A673 (cell line): ENCODE measurements at regions not wholly inside any gene's neighbourhood (a gene's known extent, or its start where the extent isn't known, plus 50 kb on each side); places are given as distances from the start of the nearest gene placed in this dataset.

Source experiments
- BruUV-seq: library from RNA; stranded (reverse); fragments of 400-500 nt; replicated peaks from 2 replicates; lab custom pipeline; 2021; lab: Mats Ljungman, UMichigan
- CTCF ChIA-PET: fragments of 300-600 bp; sonication (Branson Sonifier 250); formaldehyde crosslinking; loops from one replicate; lab custom pipeline; 2022; ENCODE audit warnings: antibody characterized with exemption; lab: Charles Lee
- POLR2A ChIA-PET: fragments of 300-600 bp; sonication (Branson Sonifier 250); formaldehyde crosslinking; loops from one replicate; lab custom pipeline; 2022; ENCODE audit warnings: antibody characterized with exemption; ENCODE audit not compliant: low non-redundant PET; lab: Charles Lee
- DNase-seq: peaks from one replicate; pipeline ENCODE4 v3.0.0-alpha.2; 2015; ENCODE audit warnings: low spot score
- H3K27ac ChIP-seq: fragments of 200-600 bp; sonication (generic); 2 replicates; pipeline ENCODE4 v1.5.1; 2016; ENCODE audit warnings: mixed run types, low read depth, mild to moderate bottlenecking, mixed read lengths, antibody characterized with exemption, low read length; ENCODE audit not compliant: poor library complexity, severe bottlenecking
- H3K27me3 ChIP-seq: fragments of 200-600 bp; sonication (generic); replicated peaks from 2 replicates; pipeline ENCODE4 v1.6.1; 2017; ENCODE audit warnings: mixed run types, low read depth, mild to moderate bottlenecking, mixed read lengths, antibody characterized with exemption, low read length; ENCODE audit not compliant: insufficient read depth, poor library complexity
- H3K36me3 ChIP-seq: fragments of 200-600 bp; sonication (generic); 2 replicates; pipeline ENCODE4 v1.6.1; 2016; ENCODE audit warnings: mixed run types, mild to moderate bottlenecking, mixed read lengths, antibody characterized with exemption, low read length; ENCODE audit not compliant: insufficient read depth, poor library complexity, severe bottlenecking
- H3K4me1 ChIP-seq: fragments of 200-600 bp; sonication (generic); 2 replicates; pipeline ENCODE4 v1.6.1; 2017; ENCODE audit warnings: mixed run types, mild to moderate bottlenecking, mixed read lengths, antibody characterized with exemption, low read length; ENCODE audit not compliant: insufficient read depth, poor library complexity, severe bottlenecking
- H3K4me3 ChIP-seq: fragments of 200-600 bp; sonication (generic); 2 replicates; pipeline ENCODE4 v1.5.1; 2016; ENCODE audit warnings: low read depth, mixed run types, mild to moderate bottlenecking, mixed read lengths, low read length; ENCODE audit not compliant: poor library complexity, severe bottlenecking
- H3K9me3 ChIP-seq: fragments of 200-600 bp; sonication (generic); 2 replicates; pipeline ENCODE4 v1.6.1; 2016; ENCODE audit warnings: mixed run types, low read depth, mild to moderate bottlenecking, mixed read lengths, antibody characterized with exemption, low read length; ENCODE audit not compliant: poor library complexity, severe bottlenecking
- CTCF ChIP-seq: fragments of 300-800, 200-600 bp; sonication (generic); conservative IDR thresholded peaks from 2 replicates; pipeline ENCODE4 v1.5.1; 2017; ENCODE audit warnings: low read depth, mild to moderate bottlenecking, antibody characterized with exemption, low read length, moderate library complexity, mixed read lengths
- EZH2 ChIP-seq: fragments of 200-600 bp; sonication (generic); IDR thresholded peaks from 2 replicates; pipeline ENCODE4 v1.6.1; 2017; ENCODE audit warnings: borderline replicate concordance, low read depth, mild to moderate bottlenecking, mixed read lengths, antibody characterized with exemption, low read length; ENCODE audit not compliant: poor library complexity, severe bottlenecking
- intact Hi-C: fragments of 100-400 bp; cut with micrococcal nuclease; formaldehyde crosslinking; loops from one replicate; pipeline ENCODE4 v1.10.0; 2022; ENCODE audit not compliant: unreplicated experiment

- intact Hi-C loops = no loop called here
- Histone ChIP-seq H3K4me3 (no peak overlapping the region), H3K36me3 (no peaks in the 10 kb centered on the region), H3K27me3 (no peaks in the 10 kb centered on the region), H3K4me1 (no peaks in the 10 kb centered on the region), H3K9me3 (no peaks in the 10 kb centered on the region), H3K27ac (no peak overlapping the region)
- POLR2A ChIA-PET = no interaction called here
- TF ChIP-seq EZH2 (no peak), CTCF (no peak)
- no TSS peak for BruUV-seq
- CTCF ChIA-PET = no interaction called here
- DNase-seq = no peak
Measured at GRCh38 chr13:104071806-104072205, 1005.6 kb upstream of the SLC10A2 start.

- Histone ChIP-seq H3K27me3 (no peaks in the 10 kb centered on the region), H3K4me1 (no peaks in the 10 kb centered on the region), H3K27ac (no peak overlapping the region), H3K36me3 (no peaks in the 10 kb centered on the region), H3K4me3 (no peak overlapping the region), H3K9me3 (no peaks in the 10 kb centered on the region)
- no TSS peak for BruUV-seq
- POLR2A ChIA-PET = no interaction called here
- CTCF ChIA-PET = no interaction called here
- no peak for DNase-seq
- intact Hi-C loops = no loop called here
- TF ChIP-seq CTCF = no peak
- no peak for TF ChIP-seq EZH2
Measured at GRCh38 chr13:104065328-104065727, 999.1 kb upstream of the SLC10A2 start.

- CTCF ChIA-PET = no interaction called here
- no TSS peak for BruUV-seq
- no peaks in the 10 kb centered on the region for H3K4me1 ChIP-seq
- no peak overlapping the region for H3K4me3 ChIP-seq
- no peaks in the 10 kb centered on the region for H3K9me3 ChIP-seq
- DNase-seq = no peak
- H3K36me3 ChIP-seq = no peaks in the 10 kb centered on the region
- no peak overlapping the region for H3K27ac ChIP-seq
- intact Hi-C loops = no loop called here
- TF ChIP-seq CTCF (no peak), EZH2 (no peak)
- H3K27me3 ChIP-seq = no peaks in the 10 kb centered on the region
- POLR2A ChIA-PET = no interaction called here
Measured at GRCh38 chr13:104057861-104058260, 991.6 kb upstream of the SLC10A2 start.
